HG02870 (cell line): ENCODE measurements at regions not wholly inside any gene's neighbourhood (a gene's known extent, or its start where the extent isn't known, plus 50 kb on each side); places are given as distances from the start of the nearest gene placed in this dataset.

Experiments used
- ATAC-seq: cut with Tn5 transposase; IDR thresholded peaks from one replicate; pipeline ENCODE4 v1.9.1; 2021; ENCODE audit warnings: mild to moderate bottlenecking, moderate library complexity; ENCODE audit not compliant: unreplicated experiment

DNA sequence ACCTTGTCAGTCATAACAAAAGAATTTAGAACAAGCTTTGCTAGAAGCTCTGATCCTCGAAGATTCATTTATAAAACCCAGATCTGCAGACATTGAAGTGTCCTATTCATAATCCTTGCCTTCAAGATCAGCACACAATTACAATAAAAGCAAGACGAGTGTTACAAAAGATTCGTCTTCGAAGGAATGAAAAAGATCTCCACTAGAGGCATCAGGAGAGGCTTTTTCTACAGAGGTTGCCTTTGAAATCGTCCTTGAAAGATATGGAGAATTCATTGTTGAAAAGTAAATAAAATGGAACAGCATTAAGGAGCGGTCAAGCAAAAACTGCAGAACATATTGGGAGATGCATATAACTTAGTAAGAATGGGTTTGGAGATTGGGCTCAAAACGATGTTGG lies 146.4 kb downstream of the BMP4 start:
- no peak for ATAC-seq

- ATAC-seq: no peak
These were observed 148.6 kb downstream of the BMP4 start for GRCh38 chr14:53808042-53808441.

DNA sequence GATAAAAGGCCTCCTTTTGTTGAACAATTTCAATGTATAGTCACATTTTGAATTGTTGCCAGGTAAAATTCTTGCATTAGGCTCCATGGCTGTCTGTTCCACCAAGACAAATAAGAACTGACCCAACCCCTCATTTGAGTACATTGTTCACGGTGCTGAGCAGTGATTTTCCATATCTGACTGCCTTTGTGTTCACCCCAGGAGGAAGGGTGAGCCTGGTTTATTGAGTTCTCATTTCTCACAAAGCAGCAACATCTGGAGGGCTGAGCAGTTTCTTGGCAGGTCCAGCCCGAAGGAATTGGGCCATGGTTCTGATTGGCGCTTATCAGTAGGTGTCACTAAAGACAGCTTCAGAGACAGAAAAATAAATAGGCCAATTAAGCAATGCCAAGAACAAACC lies 149.1 kb downstream of the BMP4 start:
- no peak for ATAC-seq

GRCh38 chr14:53807108-53807507 lies 149.5 kb downstream of the BMP4 start:
- ATAC-seq: no peak

- no peak for ATAC-seq
These were observed 159.9 kb downstream of the BMP4 start for GRCh38 chr14:53796734-53797133.

- ATAC-seq: no peak
These were observed 162.7 kb downstream of the BMP4 start for GRCh38 chr14:53793790-53794505.

- no peak for ATAC-seq
These were observed 163.7 kb downstream of the BMP4 start for GRCh38 chr14:53792909-53793308.

- no peak for ATAC-seq
These were observed 165.7 kb downstream of the BMP4 start for GRCh38 chr14:53790731-53791500.

DNA sequence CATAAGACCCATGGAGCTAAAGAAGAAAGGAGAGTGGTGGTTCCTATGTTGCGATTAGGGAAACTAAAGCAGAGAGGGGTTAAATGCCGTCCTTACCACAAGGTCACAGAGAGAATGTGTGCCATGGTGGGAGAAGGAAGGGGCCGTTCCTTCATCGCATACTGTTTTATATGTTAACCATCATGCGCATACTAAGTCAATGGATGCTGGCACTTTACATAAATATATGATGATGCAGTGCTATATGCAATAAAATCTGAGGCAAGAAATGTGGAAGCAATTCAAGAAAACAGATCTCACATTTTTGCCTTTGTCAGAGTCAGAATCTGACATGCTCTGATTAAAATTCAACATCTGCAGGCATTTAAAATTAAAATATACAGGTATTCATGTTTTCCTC lies 168.1 kb downstream of the BMP4 start:
- ATAC-seq: no peak

GRCh38 chr14:53786045-53786444 lies 170.6 kb downstream of the BMP4 start:
- ATAC-seq: no peak

- ATAC-seq: no peak
These were observed 171.9 kb downstream of the BMP4 start for GRCh38 chr14:53784688-53785087.

- no peak for ATAC-seq
These were observed 173.4 kb downstream of the BMP4 start for GRCh38 chr14:53783256-53783655.

DNA sequence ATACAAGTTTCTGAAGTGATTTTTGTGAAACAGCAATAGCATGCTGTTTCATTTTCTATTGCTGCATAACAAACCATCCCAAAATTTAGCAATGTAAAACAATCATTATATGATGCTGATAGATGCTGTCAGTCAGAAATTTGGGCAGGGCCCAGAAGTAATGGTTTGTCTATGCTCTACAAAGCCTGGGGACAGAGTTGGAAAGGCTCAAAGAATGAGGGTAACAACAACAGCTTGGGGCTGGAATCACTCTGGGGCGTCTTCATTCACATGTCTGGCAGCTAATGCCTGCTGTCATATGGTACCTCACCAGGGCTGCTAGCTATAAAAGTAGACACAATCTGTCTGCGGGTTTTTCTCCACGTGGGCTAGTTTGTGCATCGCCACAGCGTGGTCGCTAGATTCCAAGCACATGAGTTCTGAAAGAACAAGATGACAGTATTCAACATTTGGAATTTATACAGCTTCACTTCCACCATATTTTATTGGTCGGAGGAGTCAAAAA lies 176.5 kb downstream of the BMP4 start:
- no peak for ATAC-seq

DNA sequence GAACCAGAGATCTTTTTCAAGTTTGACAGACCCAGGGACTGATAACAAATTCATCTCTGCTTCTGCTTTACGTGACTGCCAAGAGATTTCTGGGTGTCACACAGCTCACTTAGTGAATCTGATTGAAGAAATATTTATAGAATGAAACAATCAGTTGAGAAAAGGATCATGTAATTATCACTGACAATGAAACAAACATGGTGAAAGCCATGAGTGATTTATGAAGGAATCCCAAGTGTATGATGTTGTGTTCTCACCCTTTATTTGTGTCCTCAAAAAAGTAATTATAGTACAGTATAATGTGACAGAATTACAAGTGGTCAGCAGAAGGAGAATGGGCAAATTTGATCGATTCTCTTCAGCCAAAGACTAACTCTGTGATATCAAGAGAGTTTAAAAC lies 177.3 kb downstream of the BMP4 start:
- no peak for ATAC-seq

DNA sequence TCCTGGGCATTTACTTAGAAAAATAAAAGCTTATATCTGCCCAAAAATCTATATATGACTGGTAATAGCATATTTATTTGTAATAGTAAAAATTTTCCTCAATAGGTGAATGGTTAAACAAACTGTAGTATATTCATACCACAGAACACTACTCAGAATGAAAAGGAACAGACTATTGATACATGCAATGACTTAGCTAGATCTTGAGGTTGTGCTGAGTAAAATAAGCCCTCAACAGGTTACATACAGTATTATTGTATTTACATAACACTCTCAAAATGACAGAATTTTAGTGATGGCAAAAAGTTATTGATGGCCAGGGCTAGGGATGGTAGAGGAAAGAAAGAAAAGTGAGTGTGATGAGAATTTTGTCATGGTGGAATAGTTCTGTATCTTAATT lies 178.4 kb downstream of the BMP4 start:
- peak; percentile 58 for ATAC-seq

DNA sequence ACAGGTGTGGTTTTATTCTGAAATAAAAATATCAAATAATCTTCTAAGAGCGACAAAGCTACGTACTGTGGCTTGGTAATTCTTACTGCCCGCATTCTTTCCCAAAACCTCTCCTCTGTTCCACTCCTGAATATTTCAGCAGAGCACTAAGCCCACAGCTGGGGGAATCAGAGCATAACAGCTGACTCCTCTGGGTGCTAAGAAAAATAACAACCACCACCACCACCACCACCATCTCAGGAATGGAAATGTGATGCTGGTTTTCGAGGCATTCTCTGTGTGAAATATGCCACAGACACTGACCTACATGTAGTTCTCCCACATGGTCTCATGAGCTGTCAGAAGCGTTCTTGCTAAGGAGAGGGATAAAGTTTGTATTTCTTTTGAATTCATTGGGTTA lies 183.7 kb downstream of the BMP4 start:
- no peak for ATAC-seq

- no peak for ATAC-seq
These were observed 189.1 kb downstream of the BMP4 start for GRCh38 chr14:53767566-53767965.

- no peak for ATAC-seq
These were observed 190.0 kb downstream of the BMP4 start for GRCh38 chr14:53766601-53767000.

DNA sequence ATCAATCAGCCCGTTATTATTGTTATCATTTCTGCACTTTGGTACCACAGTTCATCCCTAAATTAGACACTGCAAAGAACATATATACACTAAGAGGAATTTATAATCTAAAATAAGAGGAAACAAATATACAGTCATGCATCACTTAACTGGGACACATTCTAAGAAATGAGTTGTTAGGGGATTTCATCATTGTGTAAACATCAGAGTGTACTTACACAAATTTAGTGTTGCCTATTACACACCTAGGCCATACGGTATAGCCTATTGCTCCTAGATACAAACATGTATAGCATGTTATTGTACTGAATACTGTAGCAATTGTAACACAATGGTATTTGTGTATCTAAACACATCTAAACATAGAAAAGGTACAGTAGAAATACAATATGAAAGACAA lies 190.5 kb downstream of the BMP4 start:
- ATAC-seq: no peak

- ATAC-seq: no peak
These were observed 191.8 kb downstream of the BMP4 start for GRCh38 chr14:53764846-53765245.

DNA sequence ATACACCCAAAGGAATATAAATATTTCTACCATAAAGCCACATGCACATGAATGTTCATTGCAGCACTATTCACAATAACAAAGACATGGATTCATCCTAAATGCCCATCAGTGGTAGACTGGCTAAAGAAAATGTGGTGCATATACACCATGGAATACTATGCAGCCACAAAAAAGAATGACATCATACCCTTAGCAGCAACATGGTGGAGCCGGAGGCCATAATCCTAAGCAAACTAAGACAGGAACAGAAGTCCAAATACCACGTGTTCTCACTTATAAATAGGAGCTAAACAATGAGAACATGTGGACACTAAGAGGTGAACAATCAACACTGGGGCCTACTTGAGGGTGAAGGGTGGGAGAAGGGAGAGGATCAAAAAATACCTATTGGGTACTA lies 198.5 kb downstream of the BMP4 start:
- no peak for ATAC-seq

DNA sequence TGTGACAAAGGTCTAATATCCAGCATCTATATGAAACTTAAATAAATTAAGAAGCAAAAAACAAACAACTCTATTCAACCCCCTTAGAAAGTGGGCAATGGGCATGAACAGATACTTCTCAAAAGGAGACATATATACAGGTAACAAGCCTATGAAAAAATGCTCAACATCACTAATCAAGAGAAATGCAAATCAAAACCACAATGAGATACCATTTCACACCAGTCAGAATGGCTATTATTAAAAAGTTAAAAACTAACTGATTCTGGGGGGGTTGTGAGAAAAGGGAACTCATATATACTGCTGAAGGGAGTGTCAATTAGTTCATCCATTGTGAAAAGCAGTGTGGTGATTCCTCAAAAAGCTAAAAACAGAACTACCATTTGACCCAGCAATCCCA lies 198.9 kb downstream of the BMP4 start:
- no peak for ATAC-seq
